Kidney (tissue), 13 donors: ENCODE measurements at regions not wholly inside any gene's neighbourhood (a gene's known extent, or its start where the extent isn't known, plus 50 kb on each side); places are given as distances from the start of the nearest gene placed in this dataset.

Source experiments
- DNase-seq, 5 donors: peaks; one replicate each; pipeline ENCODE4 v3.0.0-alpha.2; 2013 to 2020
- FAIRE-seq: peaks from 2 replicates; lab custom pipeline; 2012; peaks lifted over from hg19 to GRCh38; lab: Jason Lieb, UNC
- H3K27ac ChIP-seq, 2 donors: one replicate each; pipeline ENCODE4 v1.7.0; 2013; ENCODE audit warnings: low read depth in 2 of 2, low read length in 2 of 2, inconsistent platforms in 1 of 2
- H3K27me3 ChIP-seq: one replicate; pipeline ENCODE4 v1.7.1; 2013; ENCODE audit warnings: low read length, inconsistent platforms; ENCODE audit not compliant: control insufficient read depth, insufficient read depth
- H3K36me3 ChIP-seq, 3 donors: one replicate each; pipeline versions ENCODE4 v1.7.0 to v1.7.1; 2013; ENCODE audit warnings: low read length in 3 of 3, control low read depth in 1 of 3, inconsistent platforms in 1 of 3; ENCODE audit not compliant: insufficient read depth in 3 of 3, control insufficient read depth in 2 of 3
- H3K4me1 ChIP-seq, 3 donors: one replicate each; pipeline versions ENCODE4 v1.7.0 to v1.7.1; 2013; ENCODE audit warnings: low read length in 3 of 3, inconsistent platforms in 1 of 3, low read depth in 1 of 3; ENCODE audit not compliant: control insufficient read depth in 2 of 3, insufficient read depth in 2 of 3
- H3K4me3 ChIP-seq, 3 donors: one replicate each; pipeline versions ENCODE4 v1.7.0 to v1.8.1; 2013; ENCODE audit warnings: low read length in 3 of 3, control low read depth in 1 of 3, inconsistent platforms in 1 of 3
- H3K9ac ChIP-seq, 3 donors: one replicate each; pipeline versions ENCODE4 v1.7.0 to v1.7.1; 2013; ENCODE audit warnings: low read length in 3 of 3, control low read depth in 1 of 3, inconsistent platforms in 1 of 3
- H3K9me3 ChIP-seq, 3 donors: one replicate each; pipeline versions ENCODE4 v1.7.0 to v1.7.1; 2013; ENCODE audit warnings: low read length in 3 of 3, control low read depth in 1 of 3, inconsistent platforms in 1 of 3; ENCODE audit not compliant: control insufficient read depth in 2 of 3, insufficient read depth in 1 of 3
- intact Hi-C: fragments of 100-400 bp; cut with DNase I; formaldehyde crosslinking; loops from one replicate; pipeline ENCODE4 v1.11.1; 2022
- TF ChIP-seq, protein P1 (sequence below): IDR thresholded peaks from 3 replicates; pipeline ENCODE4 v1.5.1; 2012; ENCODE audit warnings: mild to moderate bottlenecking, moderate library complexity, borderline replicate concordance; ENCODE audit not compliant: insufficient read depth; ENCODE audit errors: extremely low read depth
- donor health status: control.
- donor health status: control.
- donor health status: control.
- donor health status: control.
- donor health status: control.
- donor health status: DM: yes; HTN: yes; CAD: no.
- donor health status: Normal renal cell carcinoma (clear cell type).

DNA sequence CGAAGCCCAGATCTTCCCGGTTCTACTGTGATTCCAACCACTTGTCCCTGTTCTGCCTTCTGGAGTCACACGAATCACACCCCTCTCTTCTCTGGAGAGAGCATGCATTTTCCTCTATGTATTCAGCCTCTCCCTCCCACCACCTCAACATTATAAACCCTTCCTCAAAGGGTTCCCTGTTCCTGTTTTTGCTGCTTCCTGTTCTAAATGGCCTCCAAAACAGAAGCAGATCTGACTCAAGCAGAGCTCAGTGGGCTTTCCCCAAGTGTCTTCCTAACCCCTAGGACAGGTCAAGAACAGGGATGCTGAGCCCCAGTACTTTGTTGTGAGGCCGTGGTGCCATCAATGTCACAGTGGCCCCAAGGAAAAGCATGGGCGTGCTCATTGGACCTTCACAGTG lies 75.7 kb upstream of the ARNT2 start:
- Histone ChIP-seq H3K27ac (no peak overlapping the region), H3K36me3 (no peaks in the 10 kb centered on the region), H3K27me3 (no peaks in the 10 kb centered on the region), H3K4me1 (no peaks in the 10 kb centered on the region), H3K4me3 (no peak overlapping the region), H3K9me3 (peaks cover 0 to under 1% (median 0%) of the 10 kb centered on the region in 3 donors), H3K9ac (no peak overlapping the region)
- FAIRE-seq (no peak), DNase-seq (no peak)
- TF ChIP-seq, protein P1, sequence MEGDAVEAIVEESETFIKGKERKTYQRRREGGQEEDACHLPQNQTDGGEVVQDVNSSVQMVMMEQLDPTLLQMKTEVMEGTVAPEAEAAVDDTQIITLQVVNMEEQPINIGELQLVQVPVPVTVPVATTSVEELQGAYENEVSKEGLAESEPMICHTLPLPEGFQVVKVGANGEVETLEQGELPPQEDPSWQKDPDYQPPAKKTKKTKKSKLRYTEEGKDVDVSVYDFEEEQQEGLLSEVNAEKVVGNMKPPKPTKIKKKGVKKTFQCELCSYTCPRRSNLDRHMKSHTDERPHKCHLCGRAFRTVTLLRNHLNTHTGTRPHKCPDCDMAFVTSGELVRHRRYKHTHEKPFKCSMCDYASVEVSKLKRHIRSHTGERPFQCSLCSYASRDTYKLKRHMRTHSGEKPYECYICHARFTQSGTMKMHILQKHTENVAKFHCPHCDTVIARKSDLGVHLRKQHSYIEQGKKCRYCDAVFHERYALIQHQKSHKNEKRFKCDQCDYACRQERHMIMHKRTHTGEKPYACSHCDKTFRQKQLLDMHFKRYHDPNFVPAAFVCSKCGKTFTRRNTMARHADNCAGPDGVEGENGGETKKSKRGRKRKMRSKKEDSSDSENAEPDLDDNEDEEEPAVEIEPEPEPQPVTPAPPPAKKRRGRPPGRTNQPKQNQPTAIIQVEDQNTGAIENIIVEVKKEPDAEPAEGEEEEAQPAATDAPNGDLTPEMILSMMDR = no peak
- intact Hi-C loops = no loop called here

DNA sequence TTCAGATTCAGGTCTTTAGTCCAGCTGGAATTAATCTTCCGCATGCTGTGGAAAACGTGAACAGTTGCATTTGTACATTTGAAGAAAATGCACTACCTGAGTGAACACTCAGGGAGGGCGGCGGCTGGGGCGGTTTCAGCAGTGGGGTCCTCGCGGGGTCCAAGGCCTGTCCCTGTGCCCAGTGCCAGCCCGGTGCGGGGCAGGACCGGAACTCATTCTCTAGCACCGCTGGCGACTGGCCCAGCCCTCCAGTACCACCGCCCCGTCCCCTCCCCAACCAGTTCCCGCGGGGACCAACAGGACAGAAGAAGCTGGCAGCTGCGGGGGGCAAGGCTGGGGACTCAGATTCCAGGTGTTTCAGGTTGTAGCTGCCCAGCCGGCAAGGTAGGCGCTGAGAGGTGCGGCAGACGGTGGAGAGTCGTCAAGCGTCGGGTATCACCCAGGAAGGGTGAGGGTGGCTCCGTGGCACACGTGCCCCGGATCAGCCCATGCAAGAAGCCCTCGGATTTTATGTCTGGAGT lies 72.2 kb upstream of the ARNT2 start:
- H3K9ac ChIP-seq = no peak overlapping the region
- no peak overlapping the region for H3K27ac ChIP-seq
- H3K9me3 ChIP-seq = no peaks in the 10 kb centered on the region
- DNase-seq (no peak), FAIRE-seq (no peak)
- H3K27me3 ChIP-seq = no peaks in the 10 kb centered on the region
- no peaks in the 10 kb centered on the region for H3K4me1 ChIP-seq
- no peak overlapping the region for H3K4me3 ChIP-seq
- intact Hi-C loops = no loop called here
- no peaks in the 10 kb centered on the region for H3K36me3 ChIP-seq
- TF ChIP-seq, protein P1 = no peak

DNA sequence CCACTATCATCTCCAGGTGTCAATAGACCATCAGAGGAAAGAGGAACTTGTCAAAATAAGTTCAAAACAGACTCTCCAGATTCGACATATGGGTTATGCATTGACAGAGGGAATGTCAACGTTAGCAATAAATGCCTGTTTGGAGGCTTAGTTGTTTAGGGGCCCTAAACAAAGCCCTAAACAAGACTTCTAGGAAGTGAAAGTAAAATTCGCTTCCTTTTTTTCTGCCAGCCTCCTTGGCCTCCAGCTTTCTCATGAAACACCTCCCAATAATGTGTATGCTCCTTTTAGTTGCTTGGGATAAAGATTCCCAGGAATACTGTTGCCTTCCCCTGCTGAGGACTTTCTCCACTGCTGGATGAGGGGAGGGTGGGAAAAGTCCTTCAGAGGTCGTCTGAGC lies 70.9 kb upstream of the ARNT2 start:
- no peak for FAIRE-seq
- intact Hi-C loops = no loop called here

More for the DNA sequence above, 70.9 kb upstream of the ARNT2 start:
- Histone ChIP-seq H3K27me3 (no peaks in the 10 kb centered on the region), H3K4me3 (no peak overlapping the region), H3K9me3 (no peaks in the 10 kb centered on the region), H3K4me1 (no peaks in the 10 kb centered on the region), H3K27ac (no peak overlapping the region), H3K36me3 (no peaks in the 10 kb centered on the region), H3K9ac (no peak overlapping the region)
- TF ChIP-seq, protein P1 = no peak
- no peak for DNase-seq
